Activated CD4-positive, alpha-beta T cell treated with anti-CD3 and anti-CD28 coated beads, Interleukin-2, amount 50 U/mL, for 4 hours (primary cell): ENCODE measurements at regions not wholly inside any gene's neighbourhood (a gene's known extent, or its start where the extent isn't known, plus 50 kb on each side); places are given as distances from the start of the nearest gene placed in this dataset.
A peak's percentile ranks its signal among the peaks of the same experiment; 100 is the strongest.

Experiments used
- DNase-seq, 2 experiments: peaks; one replicate each; pipeline ENCODE4 v3.0.0-alpha.2; 2020

DNA sequence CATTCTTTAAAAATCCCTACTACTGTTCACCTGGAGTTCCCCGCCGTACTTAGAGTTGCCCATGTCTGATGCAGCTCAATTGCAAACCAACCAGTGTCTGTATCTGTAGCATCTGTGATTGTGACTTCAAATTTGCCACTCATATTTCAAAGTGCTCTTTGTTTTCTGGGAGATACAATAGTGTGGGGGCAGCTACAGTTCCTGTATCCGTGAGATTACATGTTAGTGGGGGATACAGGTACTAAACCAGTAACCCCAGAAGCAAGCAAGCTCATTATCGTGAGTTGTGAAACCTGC, 140.9 kb downstream of the ANKRD60 start:
- no peak for DNase-seq

DNA sequence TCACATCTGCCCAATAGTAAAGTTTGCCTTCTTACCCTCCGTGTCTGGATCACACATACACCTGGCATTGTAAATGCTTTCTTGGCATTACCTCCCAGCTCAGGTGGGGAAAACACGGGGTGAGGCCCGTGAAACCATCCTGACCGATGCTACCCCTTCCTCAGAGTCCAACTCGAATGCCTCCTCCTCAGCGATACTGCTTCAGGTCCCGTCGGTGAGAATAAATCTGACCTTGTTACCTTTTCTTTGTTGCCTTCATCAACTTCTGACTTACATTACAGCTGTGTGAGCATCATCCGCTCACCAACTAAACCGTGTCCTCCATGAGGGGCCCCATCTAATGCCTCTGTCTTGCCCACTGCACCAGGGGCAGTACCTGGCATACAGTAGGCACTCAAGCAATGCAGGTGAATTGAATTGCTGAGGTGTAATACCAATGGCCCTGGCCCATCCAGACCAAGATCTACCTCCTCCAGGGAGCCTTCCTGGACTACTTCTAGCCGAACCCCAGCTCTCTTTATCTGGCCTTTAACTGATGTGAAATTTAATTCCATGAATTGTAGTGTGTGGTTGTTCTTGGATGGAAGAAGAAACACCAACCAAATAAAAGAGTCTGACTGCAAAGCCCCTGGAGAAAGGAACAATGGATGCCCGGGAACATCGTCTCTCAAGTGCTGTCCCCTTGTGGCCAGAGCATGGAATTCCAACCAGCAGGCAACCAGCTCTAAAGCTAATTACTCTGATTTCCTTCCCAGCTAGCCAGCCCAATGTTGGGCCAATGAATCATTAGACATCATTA, 141.5 kb downstream of the ANKRD60 start:
- DNase-seq: peak in 1 of 2 experiments; percentile 4

DNA sequence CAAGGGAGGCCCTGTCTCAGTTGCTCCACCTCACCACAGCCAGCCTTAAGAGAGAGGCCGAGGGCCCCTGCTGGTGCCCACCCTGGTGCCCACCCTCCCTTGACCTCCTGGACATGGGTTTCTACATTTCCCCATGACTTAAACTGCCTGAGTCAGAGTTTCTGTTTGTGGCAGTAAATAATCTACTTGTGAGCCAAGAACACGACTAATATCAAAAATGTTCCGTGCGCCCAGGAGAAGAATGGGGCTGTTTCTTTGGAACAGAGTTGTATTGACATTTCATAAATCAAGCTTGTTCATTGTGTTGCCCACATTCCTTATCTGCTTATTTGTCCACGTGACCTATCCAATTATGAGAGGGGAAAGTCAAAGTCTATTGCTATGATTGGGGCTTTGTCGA, 143.5 kb downstream of the ANKRD60 start:
- no peak for DNase-seq

DNA sequence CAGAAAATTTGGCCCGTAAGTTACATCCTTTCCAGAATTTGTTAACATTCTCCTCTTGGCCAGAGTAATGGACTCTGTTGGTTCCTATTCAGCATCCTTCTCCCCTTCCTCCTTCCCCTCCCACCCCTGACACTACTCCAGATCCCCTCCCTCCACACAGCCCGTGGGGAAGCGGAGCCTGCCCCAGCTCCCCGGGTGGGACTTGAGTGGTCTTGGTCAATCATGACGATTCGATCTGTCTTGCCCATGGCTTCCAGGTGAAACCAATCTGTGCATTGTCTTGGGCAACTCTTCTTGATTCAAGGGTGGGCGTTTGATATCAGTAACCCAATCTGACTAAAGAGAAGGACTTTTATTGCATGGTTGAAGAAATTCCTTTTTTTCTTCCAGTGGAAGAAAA, 143.9 kb downstream of the ANKRD60 start:
- no peak for DNase-seq

DNA sequence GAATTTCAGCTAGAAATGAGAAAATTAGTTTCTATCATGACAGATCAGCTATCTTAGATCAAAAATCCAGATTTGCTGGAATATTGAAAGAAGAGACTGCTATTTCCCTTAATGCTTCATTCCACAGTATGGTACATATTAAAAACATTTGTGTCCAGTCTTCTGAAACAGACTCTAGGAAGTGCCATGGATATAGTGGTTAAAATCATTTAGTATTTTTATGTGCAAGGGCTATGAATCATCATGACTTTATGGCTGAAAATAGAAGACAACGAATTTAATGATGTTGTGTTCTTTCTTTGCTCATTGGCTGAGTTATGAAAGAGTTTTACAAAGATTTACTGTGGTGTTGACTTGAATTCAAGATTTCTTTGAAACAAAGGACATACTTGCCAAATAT, 146.6 kb downstream of the ANKRD60 start:
- no peak for DNase-seq

DNA sequence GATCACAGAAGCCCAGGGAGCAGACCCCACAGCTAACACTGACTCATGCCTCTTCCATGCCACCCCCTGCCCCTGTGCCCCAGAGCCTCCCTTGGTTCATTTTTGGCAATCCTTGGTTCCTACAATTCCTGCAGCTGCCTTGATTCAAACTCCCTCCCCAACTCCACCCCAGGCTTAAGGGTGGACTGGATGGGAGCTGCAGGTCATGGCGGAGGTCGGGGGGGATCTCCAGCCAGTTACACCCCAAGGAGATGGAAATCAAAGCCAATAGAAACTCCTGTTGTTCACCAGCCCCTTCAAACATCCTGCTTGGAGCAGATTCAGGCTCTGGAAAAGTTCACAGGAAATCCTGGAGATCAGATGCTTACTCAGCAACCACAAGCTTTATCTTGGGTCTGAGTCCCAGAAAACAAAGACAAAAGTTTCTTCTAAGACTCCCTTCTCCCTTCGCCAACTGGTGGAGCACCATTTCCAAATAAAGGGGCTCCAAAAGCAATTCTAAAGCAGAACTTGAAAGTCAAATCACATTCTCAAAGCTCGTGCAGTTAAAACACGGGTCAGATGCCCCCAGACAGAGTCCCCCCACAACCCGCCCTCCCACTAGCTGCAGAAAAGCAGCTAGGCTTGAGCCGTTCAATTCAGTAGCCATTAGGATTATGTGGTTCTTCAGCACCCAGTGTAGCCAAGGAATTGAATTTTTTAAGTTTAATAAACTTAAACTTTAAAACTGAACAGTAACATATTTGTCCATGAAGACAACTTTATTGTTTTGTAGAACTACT, 149.5 kb downstream of the ANKRD60 start:
- no peak for DNase-seq

DNA sequence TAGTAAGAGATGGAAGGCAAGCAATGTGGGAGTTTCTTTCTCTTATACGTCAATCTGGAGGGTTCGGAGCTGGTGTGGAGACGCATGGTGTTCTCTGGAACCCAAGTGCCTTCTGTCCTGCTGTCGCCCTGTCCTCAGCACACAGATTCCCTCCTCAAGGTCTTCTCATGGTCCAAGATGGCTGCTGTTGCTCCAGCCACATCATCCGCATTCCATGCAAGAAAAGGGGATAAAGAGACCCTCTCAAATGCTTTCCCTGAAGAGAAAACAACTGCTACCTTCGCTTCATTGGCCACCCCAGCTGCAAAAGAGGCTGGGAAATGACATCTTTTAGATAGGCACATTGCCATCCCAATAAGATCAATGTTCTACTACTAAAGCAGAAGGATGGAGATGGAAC, 151.2 kb downstream of the ANKRD60 start:
- DNase-seq: no peak

DNA sequence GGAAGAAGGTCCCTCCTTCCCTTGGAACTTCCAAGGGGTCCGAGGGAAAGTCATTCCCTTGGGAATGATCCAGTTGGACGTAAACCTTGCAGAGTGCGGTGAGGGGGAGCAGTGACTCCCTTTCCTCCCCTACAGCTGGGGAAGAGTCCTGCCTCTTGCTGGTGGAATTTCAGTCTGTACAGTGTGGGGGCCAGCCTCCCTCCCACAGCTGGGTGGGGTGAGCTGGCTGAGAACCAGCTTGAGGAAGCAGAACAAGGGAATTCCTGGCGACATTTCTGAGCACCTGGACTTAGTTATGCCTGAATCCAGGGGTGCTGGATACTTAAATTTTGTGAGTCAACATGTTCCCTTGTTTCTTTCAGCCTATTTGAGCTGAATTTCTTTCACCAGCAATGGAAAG, 152.0 kb downstream of the ANKRD60 start:
- no peak for DNase-seq

DNA sequence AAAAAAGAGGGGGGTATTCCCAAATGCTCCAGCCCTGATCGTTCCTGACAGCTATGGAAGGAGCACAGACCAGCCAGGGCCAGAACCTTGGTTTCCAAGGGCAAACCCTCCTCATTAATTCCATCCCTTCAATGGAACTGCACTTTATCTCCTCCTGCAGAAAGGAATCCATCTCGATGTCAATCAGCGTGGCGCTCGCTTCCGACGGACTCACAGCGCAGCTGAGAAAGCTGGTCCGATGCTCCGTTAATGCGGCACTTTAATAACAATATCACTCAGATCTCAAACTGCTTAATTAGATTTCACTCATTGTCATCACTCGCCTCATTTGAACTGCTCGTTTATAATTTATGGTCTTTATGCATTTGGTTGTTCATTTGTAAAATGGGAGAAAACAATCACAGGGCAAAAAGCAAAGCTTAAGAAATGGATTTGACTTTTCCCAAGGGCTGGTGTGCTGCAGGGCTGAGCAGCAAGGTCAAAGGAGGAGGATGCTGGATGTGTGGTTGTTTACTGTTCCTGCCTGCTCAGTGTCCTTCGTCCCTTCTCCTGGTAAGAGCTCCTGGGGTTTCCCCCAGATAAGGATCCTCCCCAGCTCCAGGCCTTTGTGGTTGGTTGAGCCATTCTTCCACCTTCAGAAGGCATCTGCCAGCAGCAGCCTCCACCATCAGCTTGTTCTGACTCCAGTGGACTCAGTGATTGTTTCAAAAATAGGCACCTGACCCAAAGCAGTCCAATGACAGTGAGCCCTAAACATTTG, 152.7 kb downstream of the ANKRD60 start:
- no peak for DNase-seq

DNA sequence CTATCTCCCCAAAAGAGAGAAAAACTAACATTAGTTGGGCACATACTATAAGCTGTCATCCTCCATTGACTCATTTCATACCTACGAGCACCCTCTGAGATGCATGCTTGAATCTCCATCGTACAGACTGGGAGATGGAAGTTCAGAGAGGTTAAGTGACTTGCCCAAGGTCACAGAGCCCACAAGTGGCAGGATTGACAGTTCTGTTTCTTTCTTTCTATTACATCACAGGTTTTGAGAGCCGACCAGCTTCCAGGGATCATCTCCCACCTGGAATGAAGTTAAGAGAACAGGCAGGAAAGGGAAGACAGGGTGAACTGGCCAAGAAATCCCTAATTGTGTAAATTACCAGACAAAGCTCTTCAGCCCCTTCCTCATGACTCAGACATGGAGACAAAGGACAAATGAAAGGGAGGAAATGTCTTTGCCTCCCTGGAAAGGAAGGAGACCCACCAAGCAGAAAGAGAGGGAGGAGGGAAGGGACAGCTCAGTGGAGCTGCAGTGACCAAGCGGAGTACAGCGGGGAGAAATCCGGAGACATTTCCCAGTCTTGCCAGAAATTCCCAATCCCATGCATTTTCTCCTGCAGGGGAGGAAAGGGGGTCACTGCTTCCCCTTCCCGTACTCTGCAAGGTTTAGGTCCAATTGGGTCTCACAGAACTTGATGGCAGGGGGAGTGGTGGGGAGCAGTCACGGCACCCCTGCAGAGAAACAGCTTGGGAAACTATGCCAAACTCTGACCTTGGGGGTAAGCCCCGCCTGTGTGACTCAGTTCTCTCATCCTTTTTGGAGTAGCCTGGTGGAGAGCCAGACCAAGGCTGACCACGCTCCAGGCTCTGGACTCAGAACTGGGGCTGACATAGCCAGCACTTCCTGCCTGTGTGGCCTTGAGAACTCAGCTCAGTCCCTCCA, 154.3 kb downstream of the ANKRD60 start:
- no peak for DNase-seq

DNA sequence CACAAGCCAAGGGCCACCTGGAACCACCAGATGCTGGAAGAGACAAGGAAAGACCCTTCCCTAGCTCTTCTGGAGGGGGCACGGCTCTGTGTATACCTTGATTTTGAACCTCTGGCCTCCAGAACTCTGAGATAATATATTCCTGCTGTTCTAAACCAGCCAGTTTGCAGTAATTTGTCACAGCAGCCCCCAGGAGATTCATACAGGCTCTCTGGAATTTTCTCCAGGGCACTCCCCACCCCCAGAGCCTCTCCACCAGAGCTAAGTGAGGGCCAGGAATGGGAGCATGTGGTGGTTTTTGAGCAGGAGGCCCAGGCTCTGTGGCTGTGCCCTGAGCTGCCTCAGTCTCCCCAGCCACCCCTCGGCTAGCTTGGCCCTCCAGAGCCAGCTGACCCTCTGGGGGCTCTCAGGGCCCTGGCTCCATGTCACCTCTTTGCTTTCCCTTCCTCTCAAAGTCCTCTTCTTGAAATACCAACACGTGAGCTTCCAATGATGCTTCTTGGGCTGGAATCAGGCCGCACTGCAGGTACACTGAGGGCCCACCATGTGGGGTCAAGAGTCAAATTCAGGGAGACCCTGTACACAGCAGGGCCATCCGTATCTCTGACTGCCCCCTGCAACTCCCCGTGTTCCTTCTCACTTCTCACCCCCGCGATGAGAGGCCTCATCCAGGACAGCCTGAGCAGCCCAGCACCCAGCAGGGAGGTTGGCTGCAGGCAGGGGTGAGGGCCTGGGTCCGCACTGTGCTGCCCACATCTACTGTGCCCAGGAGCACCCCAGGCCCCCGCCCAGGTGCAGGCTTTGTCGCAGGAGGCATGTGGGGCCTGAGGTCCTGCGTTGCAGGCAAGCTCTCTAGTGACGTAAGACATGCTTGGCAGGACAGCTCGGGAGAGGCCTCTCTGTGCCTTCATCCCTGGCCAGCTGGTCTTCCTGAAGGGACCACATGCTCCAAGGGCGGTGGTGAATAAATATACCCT, 155.5 kb downstream of the ANKRD60 start:
- DNase-seq: no peak

DNA sequence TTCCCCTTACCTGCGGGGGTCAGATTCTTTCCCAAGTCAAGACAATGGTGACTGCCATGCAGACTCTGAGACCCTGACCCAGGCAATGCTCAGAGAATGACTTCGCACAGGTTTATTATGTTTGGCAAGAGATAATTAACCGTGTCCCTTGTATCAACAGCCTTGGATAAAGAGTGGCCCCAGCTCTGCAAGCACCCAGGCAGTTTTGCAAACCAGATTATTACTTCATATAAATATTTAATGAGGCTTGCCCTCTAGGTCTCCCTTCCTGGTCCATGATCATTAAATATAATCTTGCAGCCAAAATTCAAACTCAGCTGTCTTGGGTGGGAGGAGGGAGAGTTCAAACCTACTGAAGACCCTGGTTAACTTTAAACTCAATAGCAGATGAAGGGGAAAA, 156.5 kb downstream of the ANKRD60 start:
- no peak for DNase-seq

DNA sequence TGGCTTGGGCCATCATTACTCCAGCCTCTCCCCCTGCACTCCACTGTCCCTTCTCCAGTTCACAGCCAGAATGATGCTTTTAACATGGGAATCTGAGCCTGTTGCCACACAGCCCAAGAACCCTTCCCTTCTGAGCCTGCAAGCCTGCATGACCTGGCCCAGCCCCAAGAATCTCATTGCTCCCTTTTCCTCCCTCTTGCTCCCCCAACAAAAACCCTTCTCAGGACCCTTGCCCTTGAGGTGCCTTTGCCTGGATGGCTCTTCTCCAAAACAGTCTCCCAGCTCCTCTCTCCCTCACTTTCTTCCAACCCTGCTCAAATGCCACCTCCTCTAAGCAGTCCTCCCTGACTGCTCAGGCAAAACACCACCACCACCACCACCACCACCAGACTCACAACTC, 157.2 kb downstream of the ANKRD60 start:
- DNase-seq: no peak

DNA sequence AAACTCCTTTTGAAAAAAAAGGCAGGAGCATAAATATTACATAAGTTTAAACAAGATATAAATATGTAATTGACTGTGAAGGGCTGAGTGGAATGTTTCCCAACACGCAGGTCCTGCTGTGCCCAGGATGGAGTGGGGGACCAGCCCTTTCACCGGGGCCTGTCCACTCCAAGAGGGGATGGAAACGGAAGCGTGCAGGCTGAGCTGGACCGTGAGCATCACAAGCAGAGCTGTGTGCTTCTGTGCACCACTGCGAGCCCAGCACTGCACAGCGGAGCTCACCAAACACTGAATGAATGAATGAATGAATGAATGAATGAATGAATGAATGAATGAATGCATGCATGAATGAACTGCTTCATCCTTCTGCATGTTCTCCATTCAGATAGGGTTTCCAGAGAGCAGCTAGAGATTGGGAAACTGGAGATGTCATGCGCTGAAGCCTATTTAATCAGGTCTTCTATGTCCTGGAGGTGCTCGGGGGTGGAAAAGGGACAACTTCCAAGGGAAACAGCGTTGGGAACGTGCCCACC, 157.7 kb downstream of the ANKRD60 start:
- no peak for DNase-seq

DNA sequence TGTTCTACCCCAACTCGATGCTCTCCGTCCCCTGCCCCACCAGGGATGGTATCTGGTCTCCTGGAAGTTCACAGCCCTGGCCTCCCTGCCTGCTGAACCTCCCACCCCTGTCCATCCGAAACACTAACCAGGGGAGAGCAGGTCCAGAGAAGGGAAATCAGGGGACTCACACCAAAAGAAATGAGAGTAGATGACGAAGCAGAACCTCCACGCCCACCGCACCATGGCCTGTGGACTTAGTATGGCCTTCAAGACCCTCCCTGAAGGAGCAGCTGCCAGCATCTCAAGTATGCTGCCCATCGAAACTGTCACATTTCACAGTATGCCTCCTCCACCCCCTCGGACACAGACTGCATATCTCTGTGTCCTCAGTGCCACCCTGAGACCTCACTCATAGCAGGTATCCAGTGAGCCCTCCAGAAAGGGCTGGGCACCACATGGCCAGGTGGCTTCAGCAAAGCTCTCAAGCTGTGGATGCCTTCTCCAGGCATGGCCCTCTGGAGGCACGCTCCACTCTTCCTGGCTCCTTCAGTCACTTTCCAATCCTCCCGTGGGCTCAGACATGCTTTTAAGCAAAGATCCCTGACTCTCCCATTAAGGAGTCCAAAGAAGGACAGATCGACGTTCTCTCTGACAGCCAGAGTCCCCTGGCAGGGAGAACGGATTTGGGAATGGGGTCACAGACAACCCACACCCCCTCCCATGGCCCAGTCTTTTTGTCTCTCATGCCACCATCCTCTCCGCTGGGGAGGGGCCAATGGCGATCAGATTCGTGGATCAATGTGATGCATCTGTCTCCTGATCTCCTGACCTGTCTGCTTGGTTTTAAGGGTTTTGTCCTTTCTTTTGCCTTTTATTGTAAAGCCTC, 158.4 kb downstream of the ANKRD60 start:
- DNase-seq: no peak

DNA sequence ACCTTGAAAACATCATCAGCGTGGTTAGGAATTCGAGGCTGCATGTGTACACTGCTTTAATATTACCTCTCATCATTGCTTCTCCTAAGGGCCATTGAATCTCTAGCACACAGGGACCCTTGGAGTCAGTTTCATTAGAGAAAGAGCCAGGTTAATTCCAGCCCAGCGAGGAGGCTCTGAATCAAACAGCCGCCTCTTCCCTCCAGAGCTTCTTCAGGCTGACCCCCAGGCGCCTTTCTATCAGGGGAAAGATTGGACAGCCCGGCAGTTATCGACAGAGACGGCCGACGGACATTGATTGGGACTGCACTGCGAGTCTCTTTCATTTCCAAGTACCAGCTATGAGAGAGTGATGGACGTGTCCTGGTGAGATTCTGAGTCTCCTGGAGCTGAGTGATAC, 159.2 kb downstream of the ANKRD60 start:
- DNase-seq: no peak

DNA sequence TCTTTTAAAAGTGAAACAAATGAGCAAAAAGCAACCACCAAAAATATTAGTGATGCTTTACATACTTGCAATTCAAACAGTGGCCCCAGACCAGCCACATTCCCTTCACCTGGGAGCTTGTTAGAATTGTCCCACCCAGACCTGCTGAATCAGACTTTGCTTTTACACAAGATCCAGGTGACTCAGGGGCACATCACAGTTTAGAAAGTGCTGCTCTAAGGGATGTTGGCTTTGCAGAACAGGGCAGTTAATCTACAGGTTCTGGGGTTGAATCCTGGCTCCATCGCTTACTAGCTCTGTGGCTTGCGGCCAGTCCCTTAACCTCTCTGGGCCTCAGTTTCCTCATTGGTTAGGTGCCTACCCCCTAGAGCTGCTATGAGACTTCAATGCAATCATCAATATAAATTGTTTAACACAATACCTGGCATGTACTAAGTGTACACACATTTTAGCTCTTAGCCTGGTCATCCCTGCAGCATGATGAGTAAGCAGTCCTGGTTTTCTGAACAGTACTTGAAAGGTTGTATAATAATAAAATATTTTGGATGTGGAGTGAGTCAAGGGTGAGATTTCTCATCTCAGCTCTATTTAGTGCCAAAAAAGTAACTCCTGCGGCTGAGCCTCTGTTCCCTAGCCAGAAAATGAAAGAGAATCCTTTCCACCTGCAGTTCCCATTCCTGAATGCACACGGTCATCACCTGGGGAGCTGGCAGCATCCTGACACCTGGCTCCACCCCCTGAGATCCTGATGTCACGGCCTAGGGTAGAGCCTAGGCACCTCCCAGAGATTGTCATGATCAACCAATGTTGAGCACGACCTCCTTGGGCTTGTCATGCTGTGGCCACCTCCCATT, 162.7 kb downstream of the ANKRD60 start:
- DNase-seq: no peak

DNA sequence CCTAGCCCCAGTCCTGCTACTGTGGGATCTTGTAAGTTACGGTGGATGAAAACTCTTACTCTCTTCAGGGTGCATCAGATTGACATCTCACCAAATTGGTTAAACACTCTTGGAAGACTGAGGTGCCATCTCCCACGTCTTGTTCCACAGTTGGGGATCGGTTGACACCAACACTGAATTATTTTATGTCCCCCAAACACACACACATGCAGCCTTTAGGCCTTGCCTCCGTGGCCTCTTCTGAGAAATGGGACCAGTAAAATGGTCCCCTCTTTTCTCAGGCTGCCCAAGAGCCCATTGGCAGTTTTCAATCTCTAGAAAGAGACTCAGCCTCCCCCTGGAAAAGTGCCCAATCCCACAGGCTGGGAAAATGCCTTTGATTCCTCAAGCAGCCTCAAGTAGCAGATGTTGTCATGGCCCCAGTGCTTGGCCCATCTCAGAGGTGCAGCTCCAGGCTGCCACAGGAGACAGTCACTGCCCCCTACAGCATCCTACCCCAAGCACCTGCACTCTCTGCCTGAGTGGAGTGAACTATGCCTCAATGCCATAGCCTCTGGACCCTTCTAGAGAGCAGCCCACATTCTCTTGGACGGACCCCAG, 163.9 kb downstream of the ANKRD60 start:
- no peak for DNase-seq

DNA sequence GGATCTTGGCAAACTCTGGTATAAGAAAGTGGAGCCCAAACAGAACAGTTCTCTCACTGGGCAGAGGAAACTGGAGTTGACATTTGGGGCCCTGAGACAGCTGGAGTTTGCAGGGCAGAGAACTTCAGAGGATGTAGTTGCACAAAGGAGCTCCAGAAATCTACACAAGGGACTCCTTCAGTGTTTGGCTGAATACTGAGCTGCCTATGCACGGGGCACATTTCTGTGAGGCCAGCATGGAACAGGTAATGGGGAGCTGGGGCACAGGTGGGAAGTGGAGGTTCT, 169.3 kb downstream of the ANKRD60 start:
- no peak for DNase-seq
